ENCODE measurements at regions not wholly inside any gene's neighbourhood (a gene's known extent, or its start where the extent isn't known, plus 50 kb on each side); places are given as distances from the start of the nearest gene placed in this dataset.

DNA sequence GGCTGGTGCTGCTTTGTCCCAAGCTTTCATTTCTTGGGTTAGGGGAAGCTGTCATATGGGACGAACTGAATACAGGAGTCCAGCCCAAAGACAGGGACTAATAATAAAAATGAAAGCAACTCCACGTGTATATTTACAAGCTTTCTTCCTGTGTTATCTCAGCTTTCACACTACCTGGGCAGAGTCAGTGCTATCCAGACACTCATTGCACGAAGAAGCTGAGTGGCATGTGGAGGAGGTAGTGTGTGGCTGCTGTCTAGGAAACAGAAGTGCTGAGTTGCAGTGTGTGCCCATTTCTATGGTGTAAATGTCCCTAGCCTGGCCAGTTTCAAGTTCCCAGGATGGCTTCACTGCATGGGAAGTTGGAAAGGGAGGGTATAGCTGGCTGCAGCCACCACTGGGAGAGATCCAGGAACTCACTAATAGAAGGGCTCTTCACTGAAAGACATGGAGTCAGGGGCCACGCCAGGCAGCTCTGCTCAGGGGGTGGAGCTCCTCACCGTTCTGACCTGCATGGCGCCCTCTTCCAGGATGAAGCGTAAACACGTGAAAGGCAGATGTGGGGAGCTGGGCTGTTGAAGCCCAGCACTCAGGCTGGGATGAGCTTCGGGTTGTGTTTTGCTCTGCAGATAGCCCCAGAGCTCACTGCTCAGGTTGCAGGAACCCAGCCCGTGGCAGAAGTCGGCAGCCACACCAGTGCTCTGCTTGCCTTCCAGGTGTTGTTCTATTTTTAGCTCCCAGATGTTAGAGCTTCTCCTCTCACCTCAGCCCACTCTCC is 116.9 kb downstream of the IRX2 start:
- TF ChIP-seq, protein P1, sequence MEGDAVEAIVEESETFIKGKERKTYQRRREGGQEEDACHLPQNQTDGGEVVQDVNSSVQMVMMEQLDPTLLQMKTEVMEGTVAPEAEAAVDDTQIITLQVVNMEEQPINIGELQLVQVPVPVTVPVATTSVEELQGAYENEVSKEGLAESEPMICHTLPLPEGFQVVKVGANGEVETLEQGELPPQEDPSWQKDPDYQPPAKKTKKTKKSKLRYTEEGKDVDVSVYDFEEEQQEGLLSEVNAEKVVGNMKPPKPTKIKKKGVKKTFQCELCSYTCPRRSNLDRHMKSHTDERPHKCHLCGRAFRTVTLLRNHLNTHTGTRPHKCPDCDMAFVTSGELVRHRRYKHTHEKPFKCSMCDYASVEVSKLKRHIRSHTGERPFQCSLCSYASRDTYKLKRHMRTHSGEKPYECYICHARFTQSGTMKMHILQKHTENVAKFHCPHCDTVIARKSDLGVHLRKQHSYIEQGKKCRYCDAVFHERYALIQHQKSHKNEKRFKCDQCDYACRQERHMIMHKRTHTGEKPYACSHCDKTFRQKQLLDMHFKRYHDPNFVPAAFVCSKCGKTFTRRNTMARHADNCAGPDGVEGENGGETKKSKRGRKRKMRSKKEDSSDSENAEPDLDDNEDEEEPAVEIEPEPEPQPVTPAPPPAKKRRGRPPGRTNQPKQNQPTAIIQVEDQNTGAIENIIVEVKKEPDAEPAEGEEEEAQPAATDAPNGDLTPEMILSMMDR (IDR thresholded peaks at IDR 0.05): no peak
- H3K4me1 ChIP-seq (ENCODE audit: control insufficient read depth in 1 of 2, low read depth in 2 of 2): no peaks in the 10 kb centered on the region
- H3K27ac ChIP-seq: no peak overlapping the region
- no peaks in the 10 kb centered on the region for H3K27me3 ChIP-seq (replicated peaks; ENCODE audit: insufficient read depth)
- no peaks in the 10 kb centered on the region for H3K36me3 ChIP-seq
- no peak for DNase-seq (ENCODE audit: low spot score)
- H3K9me3 ChIP-seq: no peaks in the 10 kb centered on the region
- ATAC-seq (ENCODE audit: insufficient number of reproducible peaks, low FRiP score, low read depth): no peak
- H3K4me3 ChIP-seq: no peak overlapping the region

DNA sequence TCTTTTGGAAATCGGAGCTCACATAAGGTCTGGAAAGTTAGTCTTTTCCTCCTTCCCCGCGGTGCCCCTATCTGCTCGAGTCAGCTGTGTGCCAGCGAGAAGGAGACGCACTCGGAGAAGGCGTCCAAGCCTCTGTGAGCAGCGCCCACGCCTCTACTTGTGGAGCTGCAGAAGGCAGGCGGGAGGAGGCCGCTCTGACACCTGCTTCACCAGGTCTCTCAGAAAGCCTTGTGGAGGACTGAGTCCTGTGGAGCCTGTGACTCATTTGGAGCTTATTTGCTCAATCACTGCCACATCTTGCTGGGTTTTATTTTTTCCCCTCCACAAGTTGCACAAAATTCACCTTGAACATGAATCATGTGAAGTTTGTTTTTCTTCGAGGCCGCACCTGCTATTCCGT is 117.5 kb downstream of the IRX2 start:
- TF ChIP-seq, protein P1 (IDR thresholded peaks at IDR 0.05): no peak
- Histone ChIP-seq H3K4me3 (no peak overlapping the region), H3K27ac (no peak overlapping the region), H3K27me3 (replicated peaks; ENCODE audit: insufficient read depth) (no peaks in the 10 kb centered on the region), H3K36me3 (no peaks in the 10 kb centered on the region), H3K4me1 (ENCODE audit: control insufficient read depth in 1 of 2, low read depth in 2 of 2) (no peaks in the 10 kb centered on the region), H3K9me3 (no peaks in the 10 kb centered on the region)
- ATAC-seq (ENCODE audit: insufficient number of reproducible peaks, low FRiP score, low read depth) (no peak), DNase-seq (ENCODE audit: low spot score) (no peak)

DNA sequence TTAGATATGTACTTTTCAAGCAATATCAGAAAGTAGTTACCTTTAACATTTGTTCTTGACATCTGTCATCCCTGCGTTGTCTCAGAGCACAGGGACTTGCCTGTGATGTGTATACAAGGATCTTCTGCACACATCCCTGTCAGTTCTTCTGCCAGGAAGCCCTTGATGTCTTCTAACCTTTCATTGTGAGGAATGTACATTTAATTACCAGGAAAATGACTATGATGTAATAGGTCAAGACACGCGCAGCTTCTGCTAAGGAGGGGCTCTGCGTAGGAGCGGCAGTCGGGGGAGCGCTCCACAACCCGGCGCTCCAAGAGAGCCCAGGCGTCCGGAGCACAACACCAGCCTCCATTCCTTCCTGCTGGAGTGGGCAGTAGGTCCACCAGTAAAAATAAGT is 119.7 kb downstream of the IRX2 start:
- Histone ChIP-seq H3K27ac (no peak overlapping the region), H3K4me1 (ENCODE audit: control insufficient read depth in 1 of 2, low read depth in 2 of 2) (no peaks in the 10 kb centered on the region), H3K27me3 (replicated peaks; ENCODE audit: insufficient read depth) (no peaks in the 10 kb centered on the region), H3K9me3 (no peaks in the 10 kb centered on the region), H3K4me3 (no peak overlapping the region), H3K36me3 (no peaks in the 10 kb centered on the region)
- ATAC-seq (ENCODE audit: insufficient number of reproducible peaks, low FRiP score, low read depth): no peak
- TF ChIP-seq, protein P1 (IDR thresholded peaks at IDR 0.05): no peak
- DNase-seq (ENCODE audit: low spot score): no peak

DNA sequence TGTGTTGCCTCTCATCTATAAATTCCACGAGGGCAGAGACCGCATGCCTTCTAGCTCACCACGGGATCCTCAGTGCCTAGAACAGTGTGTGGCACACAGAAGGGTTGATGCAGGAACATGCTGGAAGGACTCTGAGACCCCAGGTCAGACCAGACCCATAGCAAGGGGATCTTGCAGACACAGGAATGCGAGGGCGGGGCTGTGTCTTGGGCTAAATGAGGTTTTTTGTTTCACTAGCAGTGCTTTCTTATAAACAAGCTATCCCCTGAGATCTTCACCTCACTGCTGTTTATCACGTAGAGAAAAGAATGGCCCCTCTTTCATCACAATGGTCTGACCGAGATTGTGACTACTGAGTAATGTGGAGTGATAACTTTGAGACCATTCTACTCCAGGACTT is 122.4 kb downstream of the IRX2 start:
- ATAC-seq (ENCODE audit: insufficient number of reproducible peaks, low FRiP score, low read depth) (no peak), DNase-seq (ENCODE audit: low spot score) (no peak)
- Histone ChIP-seq H3K9me3 (no peaks in the 10 kb centered on the region), H3K36me3 (no peaks in the 10 kb centered on the region), H3K4me3 (no peak overlapping the region), H3K27me3 (replicated peaks; ENCODE audit: insufficient read depth) (no peaks in the 10 kb centered on the region), H3K4me1 (ENCODE audit: control insufficient read depth in 1 of 2, low read depth in 2 of 2) (no peaks in the 10 kb centered on the region), H3K27ac (no peak overlapping the region)
- TF ChIP-seq, protein P1 (IDR thresholded peaks at IDR 0.05): no peak

DNA sequence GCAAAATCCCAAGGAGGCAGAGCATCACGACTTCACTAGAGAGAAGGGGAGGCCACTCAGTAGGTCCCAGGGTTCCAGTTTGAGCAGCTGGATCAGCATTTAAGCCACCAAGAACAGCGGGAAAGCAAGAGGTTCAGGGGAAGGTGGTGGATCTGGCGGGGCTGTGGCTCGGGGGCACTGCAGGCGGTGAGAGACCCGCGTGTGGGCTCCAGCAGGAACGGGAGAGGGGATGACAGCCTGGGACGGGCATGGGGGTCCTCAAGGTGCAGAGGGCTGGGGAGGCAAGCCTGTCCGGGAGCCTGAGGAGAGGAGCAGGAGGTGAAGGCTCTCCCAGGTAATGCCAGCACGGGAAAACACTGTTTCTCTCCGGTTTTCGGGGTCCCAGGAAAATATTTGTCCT is 123.6 kb downstream of the IRX2 start:
- Histone ChIP-seq H3K27ac (no peak overlapping the region), H3K9me3 (no peaks in the 10 kb centered on the region), H3K4me1 (ENCODE audit: control insufficient read depth in 1 of 2, low read depth in 2 of 2) (no peaks in the 10 kb centered on the region), H3K4me3 (no peak overlapping the region), H3K36me3 (no peaks in the 10 kb centered on the region), H3K27me3 (replicated peaks; ENCODE audit: insufficient read depth) (no peaks in the 10 kb centered on the region)
- no peak for DNase-seq (ENCODE audit: low spot score)
- ATAC-seq (ENCODE audit: insufficient number of reproducible peaks, low FRiP score, low read depth): no peak
- TF ChIP-seq, protein P1 (IDR thresholded peaks at IDR 0.05): no peak
